Gastroesophageal sphincter (tissue), 3 donors: ENCODE measurements at regions not wholly inside any gene's neighbourhood (a gene's known extent, or its start where the extent isn't known, plus 50 kb on each side); places are given as distances from the start of the nearest gene placed in this dataset.

Source experiments
- CTCF ChIP-seq, 4 experiments: fragments of 200-600 bp in 2 of 4; fragments of 450-650 bp in 2 of 4; sonication (generic) in 1 of 4; IDR thresholded peaks; one replicate each; pipeline ENCODE4 v1.5.1; 2017 to 2019; ENCODE audit warnings: antibody characterized with exemption in 4 of 4, mild to moderate bottlenecking in 2 of 4, moderate library complexity in 2 of 4
- POLR2A ChIP-seq, 2 donors: fragments of 450-650 bp; IDR thresholded peaks; one replicate each; pipeline ENCODE4 v1.6.1; 2017; ENCODE audit warnings: antibody characterized with exemption in 2 of 2, mild to moderate bottlenecking in 2 of 2, moderate library complexity in 1 of 2
- POLR2AphosphoS5 ChIP-seq: sonication (generic); formaldehyde crosslinking; IDR thresholded peaks from one replicate; pipeline ENCODE4 v1.6.1; 2017; ENCODE audit warnings: antibody characterized with exemption

DNA sequence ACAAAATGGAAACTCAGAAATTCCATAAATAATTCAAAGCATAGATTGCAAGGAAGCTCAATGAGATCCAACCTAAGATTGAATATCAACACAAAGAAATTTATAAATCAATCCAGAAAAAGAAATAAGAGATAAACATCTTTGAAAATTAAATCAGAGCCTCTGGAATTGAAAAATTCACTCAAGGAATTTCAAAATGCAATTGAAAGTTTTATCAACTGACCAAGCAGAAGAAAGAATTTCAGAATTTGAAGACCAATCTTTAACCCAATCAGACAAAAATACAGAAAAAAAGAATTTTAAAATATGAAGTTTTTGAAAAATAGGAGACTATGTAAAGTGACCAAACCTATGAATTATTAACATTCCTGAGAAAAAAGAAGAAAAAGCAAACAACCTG, 134.1 kb downstream of the GASK1B start:
- TF ChIP-seq POLR2A (IDR thresholded peaks at IDR 0.05) (no peak), CTCF (IDR thresholded peaks at IDR 0.05) (no peak), POLR2AphosphoS5 (no peak)
